ENCODE measurements at regions not wholly inside any gene's neighbourhood (a gene's known extent, or its start where the extent isn't known, plus 50 kb on each side); places are given as distances from the start of the nearest gene placed in this dataset.

- TF ChIP-seq, protein P1, sequence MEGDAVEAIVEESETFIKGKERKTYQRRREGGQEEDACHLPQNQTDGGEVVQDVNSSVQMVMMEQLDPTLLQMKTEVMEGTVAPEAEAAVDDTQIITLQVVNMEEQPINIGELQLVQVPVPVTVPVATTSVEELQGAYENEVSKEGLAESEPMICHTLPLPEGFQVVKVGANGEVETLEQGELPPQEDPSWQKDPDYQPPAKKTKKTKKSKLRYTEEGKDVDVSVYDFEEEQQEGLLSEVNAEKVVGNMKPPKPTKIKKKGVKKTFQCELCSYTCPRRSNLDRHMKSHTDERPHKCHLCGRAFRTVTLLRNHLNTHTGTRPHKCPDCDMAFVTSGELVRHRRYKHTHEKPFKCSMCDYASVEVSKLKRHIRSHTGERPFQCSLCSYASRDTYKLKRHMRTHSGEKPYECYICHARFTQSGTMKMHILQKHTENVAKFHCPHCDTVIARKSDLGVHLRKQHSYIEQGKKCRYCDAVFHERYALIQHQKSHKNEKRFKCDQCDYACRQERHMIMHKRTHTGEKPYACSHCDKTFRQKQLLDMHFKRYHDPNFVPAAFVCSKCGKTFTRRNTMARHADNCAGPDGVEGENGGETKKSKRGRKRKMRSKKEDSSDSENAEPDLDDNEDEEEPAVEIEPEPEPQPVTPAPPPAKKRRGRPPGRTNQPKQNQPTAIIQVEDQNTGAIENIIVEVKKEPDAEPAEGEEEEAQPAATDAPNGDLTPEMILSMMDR (IDR thresholded peaks at IDR 0.05): no peak
- TF ChIP-seq, protein P2, sequence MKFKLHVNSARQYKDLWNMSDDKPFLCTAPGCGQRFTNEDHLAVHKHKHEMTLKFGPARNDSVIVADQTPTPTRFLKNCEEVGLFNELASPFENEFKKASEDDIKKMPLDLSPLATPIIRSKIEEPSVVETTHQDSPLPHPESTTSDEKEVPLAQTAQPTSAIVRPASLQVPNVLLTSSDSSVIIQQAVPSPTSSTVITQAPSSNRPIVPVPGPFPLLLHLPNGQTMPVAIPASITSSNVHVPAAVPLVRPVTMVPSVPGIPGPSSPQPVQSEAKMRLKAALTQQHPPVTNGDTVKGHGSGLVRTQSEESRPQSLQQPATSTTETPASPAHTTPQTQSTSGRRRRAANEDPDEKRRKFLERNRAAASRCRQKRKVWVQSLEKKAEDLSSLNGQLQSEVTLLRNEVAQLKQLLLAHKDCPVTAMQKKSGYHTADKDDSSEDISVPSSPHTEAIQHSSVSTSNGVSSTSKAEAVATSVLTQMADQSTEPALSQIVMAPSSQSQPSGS (CRISPR knock-in tag; IDR thresholded peaks at IDR 0.05; ENCODE audit: borderline replicate concordance, low read depth): no peak
- TF ChIP-seq NR3C1 (CRISPR knock-in tag; conservative IDR thresholded peaks at IDR 0.05; ENCODE audit: low read depth) (no peak), STAT6 (CRISPR knock-in tag; conservative IDR thresholded peaks at IDR 0.05; ENCODE audit: low read depth) (no peak), ZBTB21 (CRISPR knock-in tag; IDR thresholded peaks at IDR 0.05; ENCODE audit: borderline replicate concordance) (no peak), SMAD3 (CRISPR knock-in tag; IDR thresholded peaks at IDR 0.05; ENCODE audit: borderline replicate concordance) (no peak)
Observed at GRCh38 chr4:11074581-11075241, 354.0 kb downstream of the HS3ST1 start.
